GM10266 (cell line): ENCODE measurements at regions not wholly inside any gene's neighbourhood (a gene's known extent, or its start where the extent isn't known, plus 50 kb on each side); places are given as distances from the start of the nearest gene placed in this dataset.

ENCODE experiments used
- DNase-seq: peaks from one replicate; pipeline ENCODE4 v3.0.0; 2012; ENCODE audit errors: extremely low spot score
- TF ChIP-seq, protein P1 (sequence below): IDR thresholded peaks from 2 replicates; pipeline ENCODE4 v1.5.1; 2012; ENCODE audit warnings: mild to moderate bottlenecking, low read depth; ENCODE audit not compliant: control insufficient read depth, insufficient read depth; ENCODE audit errors: missing control alignments

- no peak for DNase-seq
- TF ChIP-seq, protein P1, sequence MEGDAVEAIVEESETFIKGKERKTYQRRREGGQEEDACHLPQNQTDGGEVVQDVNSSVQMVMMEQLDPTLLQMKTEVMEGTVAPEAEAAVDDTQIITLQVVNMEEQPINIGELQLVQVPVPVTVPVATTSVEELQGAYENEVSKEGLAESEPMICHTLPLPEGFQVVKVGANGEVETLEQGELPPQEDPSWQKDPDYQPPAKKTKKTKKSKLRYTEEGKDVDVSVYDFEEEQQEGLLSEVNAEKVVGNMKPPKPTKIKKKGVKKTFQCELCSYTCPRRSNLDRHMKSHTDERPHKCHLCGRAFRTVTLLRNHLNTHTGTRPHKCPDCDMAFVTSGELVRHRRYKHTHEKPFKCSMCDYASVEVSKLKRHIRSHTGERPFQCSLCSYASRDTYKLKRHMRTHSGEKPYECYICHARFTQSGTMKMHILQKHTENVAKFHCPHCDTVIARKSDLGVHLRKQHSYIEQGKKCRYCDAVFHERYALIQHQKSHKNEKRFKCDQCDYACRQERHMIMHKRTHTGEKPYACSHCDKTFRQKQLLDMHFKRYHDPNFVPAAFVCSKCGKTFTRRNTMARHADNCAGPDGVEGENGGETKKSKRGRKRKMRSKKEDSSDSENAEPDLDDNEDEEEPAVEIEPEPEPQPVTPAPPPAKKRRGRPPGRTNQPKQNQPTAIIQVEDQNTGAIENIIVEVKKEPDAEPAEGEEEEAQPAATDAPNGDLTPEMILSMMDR: no peak
Observed at GRCh38 chr5:89457411-89458331, 574.7 kb upstream of the MEF2C start.

- DNase-seq: no peak
- TF ChIP-seq, protein P1: no peak
Observed at GRCh38 chr5:89452081-89452480, 569.1 kb upstream of the MEF2C start.

DNA sequence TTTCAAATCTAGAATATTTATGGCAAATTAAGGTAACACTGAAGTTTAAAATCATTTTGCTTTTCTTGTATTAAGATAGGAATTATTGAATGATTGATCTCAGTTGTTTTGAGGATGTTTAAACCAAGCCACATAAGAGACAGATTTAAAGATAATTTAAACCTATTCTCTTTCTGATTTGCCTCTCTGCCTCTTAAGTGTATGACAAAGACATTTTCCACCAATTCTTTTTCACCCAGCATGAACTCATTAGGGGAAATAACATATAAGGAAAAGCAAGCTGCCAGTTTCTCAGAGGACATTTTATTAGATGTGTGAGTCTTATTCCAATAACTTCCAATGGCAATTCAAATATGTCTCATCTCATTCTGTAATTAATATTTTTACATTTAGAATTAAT lies 568.3 kb upstream of the MEF2C start:
- TF ChIP-seq, protein P1: no peak
- no peak for DNase-seq

DNA sequence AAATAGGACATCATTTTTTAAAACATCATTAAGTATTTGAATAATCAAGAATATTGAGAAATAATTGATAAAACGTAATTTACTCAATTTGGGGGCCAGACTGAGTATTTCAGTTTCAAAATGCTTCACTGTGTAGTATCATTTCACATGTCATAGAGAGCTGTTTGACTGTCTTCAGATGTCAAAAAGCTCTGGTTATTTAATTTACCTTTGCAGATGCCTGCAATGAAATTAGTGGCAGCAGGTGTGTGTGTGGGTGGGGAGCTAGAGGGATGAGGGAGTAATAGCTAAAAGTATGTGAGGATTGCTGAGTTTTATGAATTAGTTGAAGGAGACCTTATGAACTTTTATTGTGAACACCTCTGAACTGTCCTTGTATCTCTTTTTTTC lies 567.2 kb upstream of the MEF2C start:
- no peak for DNase-seq
- TF ChIP-seq, protein P1: no peak

GRCh38 chr5:89449392-89450148 lies 566.6 kb upstream of the MEF2C start:
- DNase-seq: no peak
- TF ChIP-seq, protein P1: no peak

- no peak for DNase-seq
- TF ChIP-seq, protein P1: no peak
Observed at GRCh38 chr5:89447027-89447426, 564.0 kb upstream of the MEF2C start.
